GM18517 (cell line): ENCODE measurements at regions not wholly inside any gene's neighbourhood (a gene's known extent, or its start where the extent isn't known, plus 50 kb on each side); places are given as distances from the start of the nearest gene placed in this dataset.
"Not testable (repeated sequence)": the region's sequence is repeated elsewhere in the genome, so short reads cannot be mapped to it uniquely, and the experiment has no call there.

Experiments used
- ATAC-seq: cut with Tn5 transposase; IDR thresholded peaks from one replicate; pipeline ENCODE4 v1.9.1; 2021; ENCODE audit warnings: mild to moderate bottlenecking, moderate library complexity; ENCODE audit not compliant: unreplicated experiment

DNA sequence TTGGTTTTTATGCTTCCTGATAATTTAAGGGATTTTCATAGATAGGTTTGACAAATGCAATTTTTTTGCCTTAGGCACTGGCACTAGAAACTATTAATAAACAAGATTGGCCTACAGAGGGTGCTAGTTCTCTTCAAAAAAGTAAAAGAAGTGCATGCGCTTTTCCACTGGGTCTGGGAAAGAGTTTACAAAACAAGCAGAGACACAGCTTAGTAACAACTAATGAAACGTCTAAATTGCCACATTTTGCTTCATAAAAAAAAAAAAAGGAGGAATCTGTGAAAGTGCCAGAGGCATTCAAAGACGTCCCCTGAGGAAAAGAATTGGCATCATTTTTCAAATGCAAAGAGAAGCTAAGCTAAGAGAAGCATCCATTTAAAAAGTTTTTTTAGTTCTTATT lies 58.3 kb upstream of the EEA1 start:
- peak; percentile 34 for ATAC-seq

DNA sequence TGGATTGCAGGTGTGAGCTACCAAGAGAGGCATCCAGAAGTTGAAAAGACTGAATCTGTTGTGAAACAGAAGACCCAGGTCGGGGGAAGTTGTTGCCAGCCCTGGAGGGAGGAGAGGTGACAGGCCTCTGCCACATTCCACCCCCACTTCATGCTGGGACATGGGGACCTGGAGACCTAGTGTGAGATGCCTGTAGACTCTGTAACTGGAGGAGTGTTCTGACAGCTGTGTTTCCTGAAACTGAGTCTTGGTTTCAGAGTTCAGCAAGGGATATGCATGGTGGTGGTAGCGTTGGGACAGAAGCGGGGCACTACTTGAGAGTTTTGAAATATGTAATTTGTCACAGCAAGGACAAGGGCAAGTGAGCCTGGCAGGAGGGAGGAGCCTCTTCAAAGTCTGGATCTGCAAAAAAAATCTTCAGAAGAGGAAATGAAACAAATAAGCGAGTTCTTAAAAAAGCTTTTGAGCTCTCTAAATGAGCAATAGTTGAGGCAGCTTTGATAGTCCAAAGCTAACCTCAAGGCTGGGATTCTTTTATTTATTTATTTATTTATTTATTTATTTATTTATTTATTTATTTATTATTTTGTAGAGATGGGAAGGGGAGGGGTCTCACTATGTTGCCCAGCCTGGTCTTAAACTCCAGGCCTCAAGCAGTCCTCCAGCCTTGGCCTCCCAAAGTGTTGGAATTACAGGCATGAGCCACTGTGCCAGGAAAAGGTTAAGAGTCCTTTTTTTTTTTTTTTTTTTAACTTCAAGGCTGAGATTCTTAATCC lies 58.9 kb upstream of the EEA1 start:
- ATAC-seq = peak; percentile 84

- ATAC-seq = no peak
Observed at GRCh38 chr12:92988622-92989130, 59.6 kb upstream of the EEA1 start.

DNA sequence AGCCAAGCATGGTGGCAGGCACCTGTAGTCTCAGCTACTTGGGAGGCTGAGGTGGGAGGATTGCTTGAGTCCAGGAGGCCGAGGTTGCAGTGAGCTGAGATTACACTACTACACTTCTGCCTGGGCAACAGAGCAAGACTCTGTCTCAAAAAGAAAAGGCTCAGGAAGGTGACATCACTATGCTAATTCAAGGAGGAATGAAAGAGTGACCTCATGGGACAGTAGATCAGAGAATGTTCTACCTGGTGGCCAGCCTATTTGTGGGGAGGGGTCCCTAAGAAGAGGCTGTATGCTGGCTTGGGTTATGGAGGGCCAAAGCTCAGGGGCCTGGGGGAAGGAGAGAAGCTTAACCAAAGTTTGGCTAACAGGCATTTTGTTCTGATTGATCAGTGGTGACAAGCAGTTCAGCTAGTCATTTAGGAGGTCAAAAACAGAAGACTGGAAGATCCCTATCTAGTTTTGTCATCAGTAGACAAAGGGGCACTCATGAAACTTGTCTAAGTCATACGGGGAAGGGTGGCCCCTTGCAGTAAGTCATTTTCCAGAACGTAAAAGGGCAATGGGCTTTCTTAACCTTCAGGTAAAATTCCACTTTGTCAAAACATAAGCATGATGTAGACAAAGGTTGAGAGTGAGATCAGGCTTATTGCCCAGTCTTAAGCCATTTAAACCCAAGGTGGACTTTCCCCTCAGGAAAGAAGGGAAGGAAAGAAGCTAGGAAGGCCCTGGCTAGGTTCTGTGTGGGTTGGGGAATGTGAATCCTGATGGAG lies 60.8 kb upstream of the EEA1 start:
- ATAC-seq = no peak

- ATAC-seq = no peak
Observed at GRCh38 chr12:92991134-92991533, 62.0 kb upstream of the EEA1 start.

GRCh38 chr12:92992041-92992440 lies 62.9 kb upstream of the EEA1 start:
- ATAC-seq = no peak

GRCh38 chr12:92993259-92993658 lies 64.2 kb upstream of the EEA1 start:
- ATAC-seq = no peak

- peak; percentile 74 for ATAC-seq
Observed at GRCh38 chr12:92995258-92995903, 66.3 kb upstream of the EEA1 start.

GRCh38 chr12:93000026-93000425 lies 70.9 kb upstream of the EEA1 start:
- ATAC-seq = no peak

DNA sequence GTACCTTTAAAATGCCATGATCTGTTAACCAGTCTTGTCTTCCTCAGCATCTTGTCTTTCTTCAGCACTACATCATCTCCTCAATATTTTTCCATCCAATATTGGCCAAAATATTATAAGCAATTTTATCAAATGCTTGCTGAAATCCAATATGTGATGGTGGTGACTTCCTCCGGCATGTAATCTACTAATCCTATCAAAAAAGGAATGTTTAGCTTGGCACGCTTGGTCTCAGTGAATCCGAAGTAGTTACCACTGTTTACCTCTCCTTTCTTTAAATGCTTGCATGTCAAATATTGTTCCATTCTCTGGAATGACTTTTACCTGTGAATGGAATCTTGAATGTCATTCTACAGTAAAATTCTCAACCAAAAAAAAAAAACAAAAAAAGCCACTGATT lies 72.3 kb upstream of the EEA1 start:
- ATAC-seq = no peak

GRCh38 chr12:93002293-93003054 lies 73.4 kb upstream of the EEA1 start:
- ATAC-seq = no peak

GRCh38 chr12:93003531-93004239 lies 74.6 kb upstream of the EEA1 start:
- ATAC-seq = no peak

DNA sequence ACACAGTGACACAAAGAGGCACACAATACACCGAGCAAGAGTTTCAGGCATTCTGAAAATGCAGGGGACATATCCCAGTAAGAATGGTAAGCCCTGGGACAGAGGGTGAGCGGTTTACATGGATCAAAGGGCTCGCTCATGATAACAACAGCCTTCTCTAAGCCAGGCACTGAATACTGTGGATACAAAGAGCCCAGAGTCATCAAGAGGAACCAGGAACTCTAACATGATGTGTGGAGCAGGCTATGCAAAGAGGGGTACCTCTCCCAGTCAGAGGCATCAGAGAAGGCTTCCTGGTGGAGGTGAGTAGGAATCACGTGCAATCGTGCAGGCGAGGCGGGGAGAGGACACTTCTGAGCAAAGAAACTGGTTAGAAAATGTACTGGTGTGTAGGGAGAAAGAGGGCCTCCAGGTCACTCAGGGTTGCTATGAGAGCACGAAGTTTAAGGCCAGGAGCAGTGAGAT lies 76.9 kb upstream of the EEA1 start:
- no peak for ATAC-seq

DNA sequence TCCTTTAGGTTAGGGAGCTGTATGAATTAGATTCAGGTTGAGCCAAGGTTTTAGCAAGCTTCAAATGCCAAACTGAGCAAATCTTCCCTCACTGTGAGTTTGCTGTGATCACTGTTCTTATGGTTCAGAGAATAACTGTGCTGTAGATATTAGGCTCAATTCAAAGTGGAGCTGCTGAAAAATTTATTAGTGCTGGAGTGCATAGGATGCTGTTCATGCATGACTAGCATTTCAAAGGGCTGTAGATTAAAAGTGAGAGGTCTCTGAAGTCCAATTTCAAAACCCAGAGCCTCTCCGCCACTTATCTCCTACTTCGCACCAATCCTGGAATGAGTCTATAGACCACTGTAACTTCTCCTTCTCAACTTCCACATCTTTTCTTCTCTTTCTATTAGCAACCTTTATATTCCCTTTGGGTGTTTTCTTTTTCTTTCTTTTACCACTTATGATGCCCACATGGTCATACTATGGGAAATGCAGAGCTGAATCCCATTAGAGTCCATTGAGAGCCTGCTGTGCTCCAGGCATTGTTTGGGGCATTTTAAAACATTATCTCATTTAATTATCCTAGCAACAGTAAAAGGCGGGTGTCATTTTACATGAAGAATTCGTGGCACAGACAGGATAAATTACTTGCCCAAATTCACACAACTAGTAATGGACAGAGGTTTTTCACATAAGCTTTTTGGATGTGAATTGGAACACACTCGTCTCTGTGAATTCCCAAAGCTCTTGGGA lies 77.5 kb upstream of the EEA1 start:
- no peak for ATAC-seq

DNA sequence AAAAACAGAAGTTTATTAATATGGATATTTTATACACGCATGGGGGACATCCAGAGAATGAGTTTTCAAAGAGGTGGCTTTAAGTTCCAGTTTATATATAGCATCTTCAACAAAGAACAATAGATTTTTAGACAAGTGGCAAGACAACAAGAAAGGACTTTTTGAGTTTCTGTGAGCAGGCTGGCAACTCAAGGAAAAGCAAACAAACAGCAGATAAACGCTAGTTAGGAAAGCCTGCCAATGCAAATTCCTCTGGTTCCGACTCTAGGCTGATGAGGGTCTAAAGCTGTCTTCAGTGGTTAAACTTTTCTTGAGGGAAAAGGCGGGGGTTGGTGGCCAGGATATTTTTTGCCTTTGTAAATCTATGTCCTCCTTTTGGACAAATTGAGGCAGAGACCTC lies 78.4 kb upstream of the EEA1 start:
- no peak for ATAC-seq

DNA sequence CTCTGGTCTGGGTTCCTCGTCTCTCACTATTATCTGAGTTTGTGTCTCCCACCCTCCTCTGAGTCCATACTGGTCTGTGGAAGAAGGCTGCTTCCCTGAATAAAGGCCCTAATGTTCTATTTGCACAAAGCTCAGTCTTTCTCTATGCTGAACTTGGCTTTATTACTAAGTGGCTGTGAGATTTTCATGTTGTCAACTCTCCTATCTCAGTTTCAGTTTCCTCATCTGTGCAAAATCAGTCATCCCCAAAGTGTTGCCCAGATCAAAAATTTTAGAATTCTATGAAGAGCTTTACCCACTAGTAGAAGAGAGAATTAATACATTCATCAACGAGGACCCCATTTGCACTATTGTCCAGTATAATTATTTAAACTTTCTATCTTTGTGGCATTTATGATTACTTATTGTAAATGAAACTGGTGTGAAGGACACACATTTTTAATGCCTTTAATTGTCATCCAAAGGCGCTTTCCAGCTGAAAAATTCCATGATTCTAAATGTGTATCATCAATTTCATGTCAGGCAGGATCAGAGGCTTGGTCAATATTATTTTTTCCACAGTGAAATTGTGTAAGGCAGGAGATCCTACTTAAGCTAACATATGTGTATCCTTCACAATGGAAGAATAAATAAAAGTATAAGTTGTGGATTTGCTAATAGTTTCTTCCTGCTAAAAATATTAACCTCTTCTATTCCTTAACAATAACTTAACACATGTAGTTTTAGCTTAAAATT lies 79.1 kb upstream of the EEA1 start:
- ATAC-seq = peak; percentile 80

DNA sequence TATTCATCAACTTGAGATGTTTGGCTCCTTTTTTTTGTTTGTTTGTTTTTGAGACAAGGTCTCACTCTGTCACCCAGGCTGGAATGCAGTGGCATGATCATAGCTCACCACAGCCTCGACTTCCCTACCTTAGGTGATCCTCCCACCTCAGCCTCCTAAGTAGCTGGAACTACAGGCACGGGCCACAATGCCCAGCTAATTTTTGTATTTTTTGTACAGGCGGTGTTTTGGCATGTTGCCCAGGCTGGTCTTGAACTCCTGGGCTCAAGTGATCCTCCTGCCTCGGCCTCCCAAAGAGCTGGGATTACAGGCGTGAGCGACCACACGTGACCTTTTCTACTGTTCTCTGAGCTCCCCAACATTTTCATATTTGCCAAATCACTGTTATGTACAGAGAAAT lies 79.8 kb upstream of the EEA1 start:
- ATAC-seq = not testable (repeated sequence)

GRCh38 chr12:93009533-93009932 lies 80.4 kb upstream of the EEA1 start:
- no peak for ATAC-seq

DNA sequence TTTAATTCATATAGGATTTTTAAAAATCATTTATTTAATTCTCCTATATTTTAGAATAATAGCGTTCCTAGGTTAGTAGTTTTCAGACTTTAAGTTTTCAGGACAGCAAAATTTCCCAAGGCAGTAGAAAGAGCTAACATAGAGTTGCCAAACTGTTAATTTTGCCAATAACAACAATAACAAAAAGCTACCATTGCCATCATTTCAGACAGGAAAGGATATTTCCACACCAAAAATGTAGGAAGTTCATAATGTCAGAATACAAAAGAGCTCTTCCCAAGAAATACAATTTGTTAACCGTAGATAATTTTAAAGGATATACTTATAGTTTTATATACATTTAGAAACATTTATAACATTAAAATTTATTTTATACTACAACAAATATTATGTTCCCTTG lies 81.4 kb upstream of the EEA1 start:
- no peak for ATAC-seq
